ENCODE measurements at regions not wholly inside any gene's neighbourhood (a gene's known extent, or its start where the extent isn't known, plus 50 kb on each side); places are given as distances from the start of the nearest gene placed in this dataset.

DNA sequence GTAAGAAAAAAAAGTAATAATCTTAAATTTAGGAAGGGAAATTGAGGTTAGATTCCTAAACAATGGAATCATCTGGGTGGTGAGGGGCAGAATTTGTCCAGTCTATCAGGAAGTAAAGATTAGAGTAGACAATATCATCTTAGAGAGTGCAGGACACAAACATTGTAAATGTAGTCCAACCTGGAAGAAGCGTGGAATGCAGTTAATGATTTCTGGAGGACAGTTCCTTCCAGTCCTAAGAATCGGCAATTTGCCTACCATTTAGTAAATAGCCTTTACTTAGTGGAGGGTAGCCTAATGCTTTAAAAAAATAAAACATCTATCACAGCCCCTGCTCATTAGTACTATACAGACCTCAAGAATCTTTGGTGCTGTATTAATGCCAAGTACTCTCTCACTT lies 147.5 kb upstream of the TTC29 start:
- TF ChIP-seq GTF2F1 (IDR thresholded peaks at IDR 0.05; ENCODE audit: low read depth, low read length) (no peak), FOS (IDR thresholded peaks at IDR 0.05; ENCODE audit: extremely low read depth, insufficient read length) (no peak), ZSCAN32 (CRISPR knock-in tag; IDR thresholded peaks at IDR 0.05) (no peak), ZNF347 (CRISPR knock-in tag; IDR thresholded peaks at IDR 0.05; ENCODE audit: low read depth) (no peak)
